T-helper 17 cell (primary cell): ENCODE measurements at regions not wholly inside any gene's neighbourhood (a gene's known extent, or its start where the extent isn't known, plus 50 kb on each side); places are given as distances from the start of the nearest gene placed in this dataset.
"Not testable (repeated sequence)": the region's sequence is repeated elsewhere in the genome, so short reads cannot be mapped to it uniquely, and the experiment has no call there.

ENCODE experiments used
- ATAC-seq: fragments of 150-1000 bp; cut with Tn5 transposase; 2 replicates; pipeline ENCODE4 v1.10.0; 2021; ENCODE audit warnings: mild to moderate bottlenecking, moderate library complexity
- DNase-seq, 3 donors: peaks; one replicate each; pipeline versions ENCODE4 v3.0.0 to v3.0.0-alpha.2; 2020 to 2021
- H3K9me3 ChIP-seq: one replicate; pipeline ENCODE4 v1.7.0; 2013; ENCODE audit warnings: low read length, mild to moderate bottlenecking; ENCODE audit not compliant: control insufficient read depth, poor library complexity, severe bottlenecking
- H3K27ac Mint-ChIP-seq: one replicate; pipeline ENCODE4 v1.8.0; 2022; ENCODE audit warnings: mild to moderate bottlenecking, moderate library complexity, mixed read lengths
- H3K27me3 Mint-ChIP-seq: one replicate; pipeline ENCODE4 v1.8.0; 2022; ENCODE audit warnings: mixed read lengths
- H3K36me3 Mint-ChIP-seq: one replicate; pipeline ENCODE4 v1.8.0; 2022; ENCODE audit warnings: low read depth, mixed read lengths
- H3K4me1 Mint-ChIP-seq: one replicate; pipeline ENCODE4 v1.8.0; 2022; ENCODE audit warnings: mild to moderate bottlenecking, mixed read lengths
- H3K4me3 Mint-ChIP-seq: one replicate; pipeline ENCODE4 v1.8.0; 2022; ENCODE audit warnings: mild to moderate bottlenecking, moderate library complexity, mixed read lengths

DNA sequence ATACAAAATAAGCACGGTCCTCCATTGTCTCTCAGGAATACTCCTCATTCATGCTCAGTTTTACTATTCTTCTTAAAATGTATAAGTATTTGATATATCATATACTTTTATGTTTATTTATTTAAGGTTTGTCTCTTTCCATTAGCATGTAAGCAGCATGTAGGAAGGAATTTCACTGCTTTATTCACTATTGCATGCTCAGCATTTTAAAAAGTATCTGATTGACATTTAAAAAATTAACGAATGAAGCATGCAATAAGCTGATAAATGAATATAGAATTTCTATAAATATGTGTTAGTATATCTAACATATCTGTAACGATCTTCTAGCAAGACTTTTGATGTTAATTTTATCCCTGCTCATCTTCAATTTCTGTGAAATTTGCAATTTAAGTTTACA is 402.7 kb upstream of the BRINP3 start:
- DNase-seq (no peak), ATAC-seq (no peak)
- no peaks in the 10 kb centered on the region for H3K27me3 Mint-ChIP-seq
- H3K27ac Mint-ChIP-seq, result no peak overlapping the region
- no peaks in the 10 kb centered on the region for H3K4me1 Mint-ChIP-seq
- H3K9me3 ChIP-seq, result no peaks in the 10 kb centered on the region
- H3K36me3 Mint-ChIP-seq, result no peaks in the 10 kb centered on the region
- no peak overlapping the region for H3K4me3 Mint-ChIP-seq

DNA sequence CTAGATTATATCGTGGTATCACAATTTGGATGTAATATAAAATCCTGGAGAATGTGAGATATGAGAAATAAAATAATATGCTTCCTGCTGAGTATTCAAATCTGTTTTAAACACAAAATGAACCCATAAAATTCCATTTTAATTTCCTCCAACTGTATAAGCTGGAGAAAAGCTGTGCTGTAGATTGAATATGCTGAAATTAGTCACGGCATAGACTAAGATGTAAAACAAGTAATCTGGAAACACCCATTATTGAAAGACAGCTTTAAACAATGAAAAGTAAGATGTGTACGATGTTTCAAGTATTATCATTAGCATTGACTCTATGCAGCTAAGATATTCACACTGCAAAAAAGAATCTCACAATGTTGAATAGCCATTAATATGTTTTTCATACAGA is 403.4 kb upstream of the BRINP3 start:
- DNase-seq (no peak), ATAC-seq (no peak)
- H3K9me3 ChIP-seq, result no peaks in the 10 kb centered on the region
- no peaks in the 10 kb centered on the region for H3K36me3 Mint-ChIP-seq
- no peak overlapping the region for H3K4me3 Mint-ChIP-seq
- H3K27me3 Mint-ChIP-seq, result no peaks in the 10 kb centered on the region
- H3K4me1 Mint-ChIP-seq, result no peaks in the 10 kb centered on the region
- H3K27ac Mint-ChIP-seq, result no peak overlapping the region

DNA sequence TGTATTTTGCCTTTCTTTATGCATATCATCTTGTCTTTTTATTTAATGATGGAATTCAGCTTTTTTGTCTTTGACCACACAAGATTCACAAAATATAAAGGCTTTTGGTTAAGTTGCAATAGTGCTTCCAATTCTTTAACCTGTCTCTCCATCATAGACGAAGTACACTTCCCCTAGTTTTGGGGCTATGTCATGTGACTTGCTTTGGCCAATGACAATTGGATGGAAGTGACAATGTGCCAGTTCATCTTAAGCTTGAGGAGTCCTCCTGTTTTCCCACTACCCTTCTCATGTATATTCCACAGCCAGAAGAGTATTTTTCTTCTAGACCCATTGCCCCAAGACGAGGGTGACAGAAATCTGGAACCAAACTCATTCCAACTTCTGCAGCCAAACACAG is 419.6 kb upstream of the BRINP3 start:
- H3K9me3 ChIP-seq, result peaks cover 4% of the 10 kb centered on the region
- Mint-ChIP-seq H3K27ac (no peak overlapping the region), H3K27me3 (no peaks in the 10 kb centered on the region), H3K36me3 (no peaks in the 10 kb centered on the region), H3K4me1 (no peaks in the 10 kb centered on the region), H3K4me3 (no peak overlapping the region)
- no peak for DNase-seq
- ATAC-seq, result no peak

DNA sequence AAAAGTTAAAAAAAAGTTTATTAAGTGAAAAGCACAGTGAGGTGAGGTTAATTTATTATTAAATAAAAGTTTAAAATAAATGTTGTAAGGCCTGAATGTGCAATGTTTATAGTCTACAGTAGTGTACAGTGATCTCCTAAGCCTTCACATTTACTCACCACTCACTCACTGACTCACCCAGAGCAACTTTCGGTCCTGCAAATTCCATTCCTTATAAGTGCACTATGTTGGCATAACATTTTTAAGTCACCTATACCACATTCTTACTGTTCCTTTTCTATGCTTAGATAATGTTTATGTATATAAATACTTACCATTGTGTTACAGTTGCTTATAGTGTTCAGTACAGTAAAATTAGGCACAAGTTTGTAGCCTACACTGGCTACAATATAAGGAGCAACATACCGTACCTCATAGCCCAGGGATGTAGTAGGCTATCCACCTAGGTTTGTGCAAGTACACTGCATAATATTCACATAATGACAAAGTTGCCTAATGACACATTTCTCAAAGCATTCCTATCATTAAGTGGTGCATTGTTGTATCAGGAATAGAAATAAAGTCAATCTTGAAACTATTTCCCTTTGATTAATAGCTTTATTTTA is 426.5 kb upstream of the BRINP3 start:
- Mint-ChIP-seq H3K36me3 (no peaks in the 10 kb centered on the region), H3K4me1 (no peaks in the 10 kb centered on the region), H3K4me3 (no peak overlapping the region), H3K27ac (no peak overlapping the region), H3K27me3 (no peaks in the 10 kb centered on the region)
- ATAC-seq, result no peak
- DNase-seq, result no peak
- no peaks in the 10 kb centered on the region for H3K9me3 ChIP-seq

DNA sequence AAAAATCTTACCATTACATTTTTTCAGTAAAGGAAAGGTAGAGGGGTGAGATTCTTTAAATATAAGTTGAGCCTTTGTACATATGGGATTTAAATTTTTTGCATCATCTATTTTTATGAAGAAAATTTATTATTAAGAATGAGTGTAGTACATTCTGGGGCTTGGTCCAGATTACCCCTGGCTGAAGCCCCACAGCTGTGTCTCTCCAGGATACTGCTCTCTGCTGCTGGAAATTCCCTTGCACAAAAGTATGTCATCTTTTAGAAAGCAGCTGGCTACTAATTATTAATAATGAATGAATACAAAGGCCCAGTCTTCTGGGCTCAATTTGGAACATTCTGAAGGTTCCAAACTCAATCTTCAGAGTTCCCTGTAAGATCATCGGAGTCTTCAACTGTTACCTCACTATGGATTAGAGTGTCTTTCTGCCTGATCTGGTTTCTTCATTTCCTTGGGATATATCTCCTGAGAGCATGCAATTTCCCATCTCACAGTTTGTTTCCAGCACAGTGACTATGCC is 428.6 kb upstream of the BRINP3 start:
- no peaks in the 10 kb centered on the region for H3K27me3 Mint-ChIP-seq
- DNase-seq (no peak), ATAC-seq (no peak)
- H3K9me3 ChIP-seq, result no peaks in the 10 kb centered on the region
- no peaks in the 10 kb centered on the region for H3K4me1 Mint-ChIP-seq
- no peak overlapping the region for H3K27ac Mint-ChIP-seq
- no peak overlapping the region for H3K4me3 Mint-ChIP-seq
- no peaks in the 10 kb centered on the region for H3K36me3 Mint-ChIP-seq

DNA sequence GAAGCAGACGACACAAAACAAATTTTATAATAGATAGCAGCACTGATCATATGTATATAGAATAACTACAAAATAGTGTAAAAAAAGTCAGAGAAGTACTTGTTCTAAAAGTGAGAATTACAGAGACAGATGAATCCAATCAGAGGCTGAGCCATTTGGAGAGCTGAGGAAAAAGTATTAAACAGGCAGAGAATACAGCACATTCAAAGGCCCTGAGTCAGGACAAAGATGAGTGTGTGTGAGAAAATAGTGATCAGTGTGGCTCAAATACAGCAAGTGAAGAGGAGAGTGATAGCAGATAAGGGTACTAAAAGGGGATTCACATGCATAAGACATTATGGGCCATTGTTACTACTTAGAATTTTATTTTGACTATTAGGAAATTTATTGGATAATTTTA is 430.6 kb upstream of the BRINP3 start:
- H3K4me3 Mint-ChIP-seq, result no peak overlapping the region
- ATAC-seq (no peak), DNase-seq (no peak)
- no peaks in the 10 kb centered on the region for H3K4me1 Mint-ChIP-seq
- no peaks in the 10 kb centered on the region for H3K36me3 Mint-ChIP-seq
- no peaks in the 10 kb centered on the region for H3K9me3 ChIP-seq
- no peaks in the 10 kb centered on the region for H3K27me3 Mint-ChIP-seq
- no peak overlapping the region for H3K27ac Mint-ChIP-seq

DNA sequence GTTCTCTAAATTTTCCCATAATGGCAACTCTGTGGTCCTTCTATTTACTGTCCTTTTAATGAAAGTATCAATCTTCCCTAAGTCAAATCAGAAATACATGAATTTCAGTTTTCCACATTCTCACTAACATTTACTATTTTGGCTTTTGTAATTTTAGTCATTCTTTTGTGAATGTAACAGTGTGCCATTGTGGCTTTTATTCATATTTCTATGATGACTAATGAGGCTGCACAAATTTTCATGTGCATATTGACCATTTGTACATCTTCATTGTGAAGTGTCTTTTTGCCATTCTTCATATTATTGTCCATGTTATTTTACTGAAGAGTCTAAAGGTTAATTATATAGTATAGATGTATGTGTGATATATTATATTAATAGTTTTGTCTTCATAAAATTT is 431.0 kb upstream of the BRINP3 start:
- H3K9me3 ChIP-seq, result no peaks in the 10 kb centered on the region
- Mint-ChIP-seq H3K36me3 (no peaks in the 10 kb centered on the region), H3K27ac (no peak overlapping the region), H3K4me3 (no peak overlapping the region), H3K27me3 (no peaks in the 10 kb centered on the region), H3K4me1 (no peaks in the 10 kb centered on the region)
- ATAC-seq (no peak), DNase-seq (no peak)

DNA sequence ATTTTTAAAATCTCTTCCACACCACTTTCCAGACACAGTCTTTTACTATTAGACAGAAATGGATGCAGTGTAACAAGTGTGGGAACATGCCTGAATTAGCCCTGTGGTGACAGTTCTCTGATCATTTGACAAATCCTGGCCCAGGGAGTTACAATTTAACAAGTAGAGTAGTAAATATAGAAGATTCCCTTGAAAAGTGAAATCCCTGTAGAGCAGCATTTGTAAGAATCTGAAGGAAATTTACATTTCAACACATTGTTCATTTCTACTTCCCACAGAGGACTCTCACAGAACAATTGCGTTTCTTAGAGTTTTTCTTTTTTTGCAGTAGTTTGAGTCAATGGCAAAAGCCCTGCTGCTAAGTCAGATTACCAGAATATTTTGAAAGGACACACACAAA is 458.3 kb upstream of the BRINP3 start:
- DNase-seq (no peak), ATAC-seq (no peak)
- Mint-ChIP-seq H3K4me3 (no peak overlapping the region), H3K36me3 (no peaks in the 10 kb centered on the region), H3K27me3 (no peaks in the 10 kb centered on the region), H3K27ac (no peak overlapping the region), H3K4me1 (no peaks in the 10 kb centered on the region)
- no peaks in the 10 kb centered on the region for H3K9me3 ChIP-seq

DNA sequence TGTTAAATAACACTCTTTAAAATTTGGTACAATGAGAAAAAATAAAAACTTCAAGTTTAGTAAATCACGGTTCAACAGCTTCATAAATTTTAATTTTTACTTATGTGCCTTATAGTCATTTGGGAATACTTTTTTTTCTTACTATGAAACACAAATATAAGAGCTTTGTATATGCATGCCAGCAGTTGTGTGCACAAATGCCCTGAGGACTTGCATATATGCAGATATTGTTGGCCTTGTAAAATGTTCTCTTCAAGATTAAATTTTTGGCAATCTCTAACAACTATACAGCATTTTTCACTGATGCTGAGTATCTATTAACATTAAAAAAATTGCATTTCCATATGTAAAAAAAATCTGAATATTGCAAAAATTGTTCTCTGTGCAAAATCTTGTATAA is 458.7 kb upstream of the BRINP3 start:
- DNase-seq (no peak), ATAC-seq (no peak)
- no peaks in the 10 kb centered on the region for H3K9me3 ChIP-seq
- Mint-ChIP-seq H3K36me3 (no peaks in the 10 kb centered on the region), H3K4me3 (no peak overlapping the region), H3K4me1 (no peaks in the 10 kb centered on the region), H3K27me3 (no peaks in the 10 kb centered on the region), H3K27ac (no peak overlapping the region)

DNA sequence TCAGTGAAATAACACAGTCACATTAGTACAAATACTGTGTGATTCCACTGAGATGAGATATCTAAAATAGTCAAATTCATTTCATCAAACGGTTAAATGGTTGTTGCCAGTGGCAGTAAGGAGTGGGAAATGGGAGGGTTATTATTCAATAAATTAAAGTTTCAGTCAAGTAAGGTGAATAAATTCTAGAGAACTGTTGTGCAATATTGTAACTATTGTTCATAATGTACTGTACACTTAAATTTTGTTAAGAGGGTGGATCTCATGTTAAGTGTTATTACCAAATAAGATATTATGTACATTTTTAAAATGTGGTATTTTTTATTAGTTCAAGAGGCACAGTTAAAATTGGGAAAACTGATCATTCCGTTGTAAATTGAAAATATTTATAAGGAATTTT is 463.3 kb upstream of the BRINP3 start:
- no peak overlapping the region for H3K27ac Mint-ChIP-seq
- no peaks in the 10 kb centered on the region for H3K9me3 ChIP-seq
- H3K36me3 Mint-ChIP-seq, result no peaks in the 10 kb centered on the region
- H3K27me3 Mint-ChIP-seq, result no peaks in the 10 kb centered on the region
- DNase-seq (no peak), ATAC-seq (no peak)
- H3K4me1 Mint-ChIP-seq, result no peaks in the 10 kb centered on the region
- H3K4me3 Mint-ChIP-seq, result no peak overlapping the region

DNA sequence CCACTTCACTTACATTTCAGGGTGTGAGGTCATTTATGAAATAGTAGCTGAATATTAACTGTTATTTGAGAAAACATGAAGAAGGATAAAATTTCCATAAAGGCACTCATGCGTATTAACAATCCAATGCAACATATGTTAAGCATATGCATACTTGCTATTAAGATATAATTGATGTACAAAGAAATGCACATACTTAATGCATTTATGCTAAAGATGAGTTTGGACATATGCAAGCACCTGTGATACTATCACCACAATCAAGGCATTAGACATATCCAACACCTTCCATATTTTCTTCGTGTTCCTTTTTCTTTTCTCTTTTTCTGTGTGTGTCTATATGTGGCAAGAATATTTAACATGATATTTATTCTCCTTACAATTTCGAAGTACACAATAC is 464.8 kb upstream of the BRINP3 start:
- H3K36me3 Mint-ChIP-seq, result no peaks in the 10 kb centered on the region
- ATAC-seq (no peak), DNase-seq (no peak)

DNA sequence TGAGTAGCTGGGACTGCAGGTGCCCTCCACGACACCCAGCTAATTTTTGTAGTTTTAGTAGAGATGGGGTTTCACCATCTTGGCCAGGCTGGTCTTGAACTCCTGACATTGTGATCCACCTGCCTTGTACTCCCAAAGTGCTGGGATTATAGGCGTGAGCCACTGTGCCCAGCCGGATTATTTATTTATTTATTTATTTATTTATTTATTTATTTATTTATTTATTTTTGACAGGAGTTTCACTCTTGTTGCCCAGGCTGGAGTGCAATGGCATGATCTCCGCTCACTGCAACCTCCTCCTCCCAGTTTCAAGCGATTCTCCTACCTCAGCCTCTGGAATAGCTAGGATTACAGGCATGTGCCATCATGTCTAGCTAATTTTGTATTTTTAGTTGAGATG is 466.1 kb upstream of the BRINP3 start:
- H3K36me3 Mint-ChIP-seq, H3K4me1 Mint-ChIP-seq, H3K4me3 Mint-ChIP-seq, H3K27me3 Mint-ChIP-seq, H3K27ac Mint-ChIP-seq, ATAC-seq, DNase-seq, H3K9me3 ChIP-seq: not testable (repeated sequence)

More for the DNA sequence above, 464.8 kb upstream of the BRINP3 start:
- Mint-ChIP-seq H3K4me3 (no peak overlapping the region), H3K27ac (no peak overlapping the region), H3K27me3 (no peaks in the 10 kb centered on the region), H3K4me1 (no peaks in the 10 kb centered on the region)
- H3K9me3 ChIP-seq, result no peaks in the 10 kb centered on the region

DNA sequence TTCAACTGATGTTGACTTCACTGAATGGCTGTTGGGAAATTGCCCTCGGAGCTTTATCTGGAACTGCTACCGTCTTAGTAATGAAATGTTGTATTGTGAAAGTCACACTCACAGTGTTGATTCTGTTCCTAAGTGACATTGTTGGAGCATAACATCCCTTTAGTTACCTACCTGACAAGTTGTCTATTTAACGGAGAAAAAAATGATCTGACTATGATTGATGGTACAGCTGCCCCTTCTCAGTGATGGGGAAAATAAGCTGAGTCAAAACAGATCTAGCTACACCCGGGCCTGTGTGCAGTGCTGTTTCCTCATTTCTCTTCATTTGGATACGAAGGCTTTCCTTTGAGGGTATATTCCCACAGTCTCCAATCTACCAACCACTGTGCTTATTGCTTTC is 472.3 kb upstream of the BRINP3 start:
- no peaks in the 10 kb centered on the region for H3K4me1 Mint-ChIP-seq

DNA sequence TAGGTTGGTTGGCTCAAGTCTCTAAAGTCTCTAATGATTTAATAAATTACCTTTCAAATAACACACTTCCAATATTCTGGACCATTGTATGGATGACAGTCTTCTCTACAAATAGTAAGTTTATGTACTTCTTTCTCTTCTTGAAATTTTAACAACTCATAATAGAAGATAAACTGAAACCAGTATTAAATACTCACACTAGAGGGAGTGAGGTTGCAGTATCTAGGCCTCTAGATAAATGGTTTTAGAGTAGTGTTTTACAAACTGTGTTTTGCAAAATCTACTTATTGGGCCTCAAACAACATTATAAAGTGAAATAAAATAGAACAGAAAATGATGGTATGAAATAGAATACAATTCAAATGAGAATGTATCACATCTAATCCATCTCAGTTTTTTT is 479.9 kb upstream of the BRINP3 start:
- no peak for DNase-seq
- H3K9me3 ChIP-seq, result no peaks in the 10 kb centered on the region
- Mint-ChIP-seq H3K27me3 (no peaks in the 10 kb centered on the region), H3K27ac (no peak overlapping the region), H3K4me3 (no peak overlapping the region), H3K36me3 (no peaks in the 10 kb centered on the region), H3K4me1 (no peaks in the 10 kb centered on the region)
- no peak for ATAC-seq

More for the DNA sequence above, 472.3 kb upstream of the BRINP3 start:
- H3K27me3 Mint-ChIP-seq, result no peaks in the 10 kb centered on the region
- no peak overlapping the region for H3K4me3 Mint-ChIP-seq
- no peaks in the 10 kb centered on the region for H3K9me3 ChIP-seq
- DNase-seq, result no peak
- no peaks in the 10 kb centered on the region for H3K36me3 Mint-ChIP-seq
- ATAC-seq, result no peak
- no peak overlapping the region for H3K27ac Mint-ChIP-seq
